MCF 10A (cell line): ENCODE measurements at regions not wholly inside any gene's neighbourhood (a gene's known extent, or its start where the extent isn't known, plus 50 kb on each side); places are given as distances from the start of the nearest gene placed in this dataset.

Experiments
- BruUV-seq: library from RNA; stranded (reverse); fragments of 400-500 nt; replicated peaks from 2 replicates; lab custom pipeline; 2021; lab: Mats Ljungman, UMichigan
- CTCF ChIA-PET: fragments of 300-600 bp; sonication (Branson Sonifier 250); formaldehyde crosslinking; extraction: SDS; loops from one replicate; lab custom pipeline; 2021; ENCODE audit warnings: antibody characterized with exemption, inconsistent platforms; lab: Yijun Ruan, JAX
- POLR2A ChIA-PET: fragments of 300-600, 350-650 bp; sonication (Branson Sonifier 250); formaldehyde crosslinking; extraction: SDS; loops from one replicate; lab custom pipeline; 2020; ENCODE audit warnings: antibody characterized with exemption, inconsistent platforms; lab: Yijun Ruan, JAX
- DNase-seq: peaks from one replicate; pipeline ENCODE4 v3.0.0-alpha.2; 2018; ENCODE audit not compliant: unreplicated experiment
- H3K27ac Mint-ChIP-seq: one replicate; pipeline ENCODE4 v1.8.0; 2022; ENCODE audit warnings: mild to moderate bottlenecking, low read depth, mixed read lengths; ENCODE audit not compliant: unreplicated experiment
- H3K27me3 Mint-ChIP-seq: one replicate; pipeline ENCODE4 v1.8.0; 2022; ENCODE audit warnings: mixed read lengths; ENCODE audit not compliant: insufficient read depth, unreplicated experiment
- H3K36me3 Mint-ChIP-seq: one replicate; pipeline ENCODE4 v1.8.0; 2022; ENCODE audit warnings: mild to moderate bottlenecking, moderate library complexity, mixed read lengths; ENCODE audit not compliant: insufficient read depth, unreplicated experiment
- H3K4me1 Mint-ChIP-seq: one replicate; pipeline ENCODE4 v1.8.0; 2022; ENCODE audit warnings: mixed read lengths; ENCODE audit not compliant: insufficient read depth, unreplicated experiment
- H3K4me3 Mint-ChIP-seq: one replicate; pipeline ENCODE4 v1.8.0; 2022; ENCODE audit warnings: mild to moderate bottlenecking, moderate library complexity, mixed read lengths; ENCODE audit not compliant: unreplicated experiment
- H3K9me3 Mint-ChIP-seq: one replicate; pipeline ENCODE4 v1.8.0; 2022; ENCODE audit warnings: mixed read lengths; ENCODE audit not compliant: unreplicated experiment
- CTCF ChIP-seq: fragments of 200-600 bp; IDR thresholded peaks from one replicate; pipeline ENCODE4 v1.8.0; 2022; ENCODE audit warnings: antibody characterized with exemption, mild to moderate bottlenecking; ENCODE audit not compliant: unreplicated experiment
- intact Hi-C: fragments of 100-400 bp; cut with micrococcal nuclease; formaldehyde crosslinking; loops from 2 replicates; pipeline ENCODE4 v1.14.1; 2022

DNA sequence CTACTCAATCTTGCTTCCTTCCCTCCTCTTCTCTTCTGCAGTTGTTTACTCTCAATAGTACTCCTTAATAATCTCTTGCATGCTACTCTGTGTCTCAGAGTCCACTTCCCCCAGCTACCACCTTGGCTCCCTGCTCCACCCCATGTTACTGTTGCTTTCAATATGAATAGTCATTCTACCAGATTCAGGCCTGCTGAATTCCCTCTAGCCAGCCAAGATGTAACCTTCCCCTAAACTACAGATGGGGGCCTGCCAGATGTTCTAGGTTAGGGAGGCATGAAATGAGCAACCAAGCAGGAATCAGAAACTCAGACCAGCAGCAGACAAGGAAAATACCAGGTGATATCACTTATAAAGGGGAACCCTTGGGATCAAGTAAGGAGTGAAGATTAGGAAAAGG, 392.1 kb upstream of the DDHD1 start:
- no peak overlapping the region for H3K4me3 Mint-ChIP-seq

DNA sequence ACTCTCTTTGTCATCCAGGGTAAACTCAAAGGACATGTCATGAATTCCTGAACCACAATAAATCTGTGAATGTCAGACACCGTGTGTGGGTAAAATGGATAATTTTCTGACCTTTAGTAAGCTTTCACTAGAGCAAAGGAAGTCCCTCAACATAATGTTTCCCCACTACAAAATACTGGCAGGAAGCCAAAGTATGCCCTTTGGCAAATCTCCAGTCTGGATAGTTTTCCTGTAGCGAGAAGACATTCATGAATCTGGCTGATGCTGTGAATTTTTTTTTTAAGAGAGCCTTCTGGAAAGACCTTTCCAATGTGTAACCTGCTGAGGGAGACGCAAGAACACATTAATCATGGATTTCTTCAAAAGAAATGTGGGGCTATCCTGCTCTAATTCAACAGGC, 389.6 kb upstream of the DDHD1 start:
- no TSS peak for BruUV-seq
- POLR2A ChIA-PET = no interaction called here
- Mint-ChIP-seq H3K27me3 (no peaks in the 10 kb centered on the region), H3K9me3 (no peaks in the 10 kb centered on the region), H3K27ac (no peak overlapping the region), H3K4me3 (no peak overlapping the region), H3K4me1 (peaks cover 12% of the 10 kb centered on the region), H3K36me3 (no peaks in the 10 kb centered on the region)
- intact Hi-C loops = no loop called here
- DNase-seq = peak; percentile 52
- TF ChIP-seq CTCF = no peak
- CTCF ChIA-PET = interaction anchor here (0.6 kb wide), 1 partner anchor 805 kb away, joined by 3 read pairs; no protein-coding TSS in a partner anchor

More for the DNA sequence above, 392.1 kb upstream of the DDHD1 start:
- Mint-ChIP-seq H3K36me3 (no peaks in the 10 kb centered on the region), H3K27me3 (no peaks in the 10 kb centered on the region), H3K9me3 (no peaks in the 10 kb centered on the region), H3K27ac (no peak overlapping the region), H3K4me1 (peaks cover 5% of the 10 kb centered on the region)
- POLR2A ChIA-PET = no interaction called here
- intact Hi-C loops = no loop called here
- CTCF ChIA-PET = interaction anchor here (0.6 kb wide), 1 partner anchor 26 kb away, joined by 3 read pairs; no protein-coding TSS in a partner anchor
- no peak for TF ChIP-seq CTCF
- BruUV-seq = no TSS peak
- no peak for DNase-seq

DNA sequence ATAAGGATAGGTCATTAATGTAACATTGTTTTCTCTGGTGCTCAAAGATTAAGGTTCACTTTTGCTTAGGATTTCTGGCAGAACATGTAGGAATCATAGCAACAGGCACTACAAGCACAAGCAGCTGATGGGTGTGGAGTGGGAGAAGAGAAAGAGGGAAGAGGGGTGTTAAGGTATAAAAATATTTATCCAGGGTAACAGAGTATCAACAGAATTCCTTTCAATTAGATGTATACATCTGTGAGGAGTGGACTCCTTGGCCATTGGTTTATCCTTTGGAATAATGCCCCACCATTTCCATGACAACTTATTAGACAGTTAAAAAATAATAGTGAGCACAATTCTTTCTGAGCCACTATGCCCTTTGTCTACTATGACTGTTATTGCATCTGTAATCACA, 388.3 kb upstream of the DDHD1 start:
- no peak for DNase-seq
- Mint-ChIP-seq H3K36me3 (no peaks in the 10 kb centered on the region), H3K27ac (no peak overlapping the region), H3K4me3 (no peak overlapping the region), H3K9me3 (no peaks in the 10 kb centered on the region), H3K27me3 (no peaks in the 10 kb centered on the region), H3K4me1 (peaks cover 12% of the 10 kb centered on the region)
- POLR2A ChIA-PET = no interaction called here
- CTCF ChIA-PET = interaction anchor here (0.6 to 4.6 kb wide), 5 partner anchors 193 to 792 kb away, joined by 3 to 43 read pairs (median 9); no protein-coding TSS in a partner anchor
- no peak for TF ChIP-seq CTCF
- intact Hi-C loops = no loop called here
- no TSS peak for BruUV-seq

- H3K4me3 Mint-ChIP-seq = no peak overlapping the region
- TF ChIP-seq CTCF = peak; percentile 83
- CTCF ChIA-PET = interaction anchor here (0.6 to 4.6 kb wide), 43 partner anchors 9 to 1314 kb away, joined by 3 to 43 read pairs (median 4); no protein-coding TSS in a partner anchor
- H3K9me3 Mint-ChIP-seq = no peaks in the 10 kb centered on the region
- no peak overlapping the region for H3K27ac Mint-ChIP-seq
- DNase-seq = peak; percentile 81
- POLR2A ChIA-PET = interaction anchor here (0.6 to 1.2 kb wide), 3 partner anchors 80 to 645 kb away, joined by 3 to 5 read pairs (median 4); no protein-coding TSS in a partner anchor
- intact Hi-C loops = loop anchor here (1.0 to 10.0 kb wide), 7 partner anchors 107 to 799 kb away; no protein-coding TSS in a partner anchor
- peaks cover 12% of the 10 kb centered on the region for H3K4me1 Mint-ChIP-seq
- no peaks in the 10 kb centered on the region for H3K27me3 Mint-ChIP-seq
- no peaks in the 10 kb centered on the region for H3K36me3 Mint-ChIP-seq
- BruUV-seq = no TSS peak
Observed at GRCh38 chr14:53539489-53540126, 386.5 kb upstream of the DDHD1 start.
